Activated naive CD4-positive, alpha-beta T cell treated with anti-CD3 and anti-CD28 coated beads for 36 hours (primary cell): ENCODE measurements at regions not wholly inside any gene's neighbourhood (a gene's known extent, or its start where the extent isn't known, plus 50 kb on each side); places are given as distances from the start of the nearest gene placed in this dataset.

Experiments
- CTCF ChIA-PET: fragments of 350-600 bp; sonication (Branson Sonifier 250); formaldehyde crosslinking; loops from one replicate; lab custom pipeline; 2021; ENCODE audit warnings: antibody characterized with exemption; lab: Charles Lee
- DNase-seq: peaks from one replicate; pipeline ENCODE4 v3.0.0-alpha.2; 2020
- H3K27ac Mint-ChIP-seq: one replicate; pipeline ENCODE4 v1.8.0; 2021; ENCODE audit warnings: mild to moderate bottlenecking, mixed read lengths
- H3K27me3 Mint-ChIP-seq: one replicate; pipeline ENCODE4 v1.8.0; 2021; ENCODE audit warnings: low read depth, mixed read lengths
- H3K36me3 Mint-ChIP-seq: one replicate; pipeline ENCODE4 v1.8.0; 2021; ENCODE audit warnings: low read depth, mixed read lengths
- H3K4me1 Mint-ChIP-seq: one replicate; pipeline ENCODE4 v1.8.0; 2021; ENCODE audit warnings: low read depth, mixed read lengths
- H3K4me3 Mint-ChIP-seq: one replicate; pipeline ENCODE4 v1.8.0; 2021; ENCODE audit warnings: mild to moderate bottlenecking, moderate library complexity, mixed read lengths
- H3K9me3 Mint-ChIP-seq: one replicate; pipeline ENCODE4 v1.8.0; 2021; ENCODE audit warnings: mixed read lengths
- intact Hi-C: fragments of 100-400 bp; cut with micrococcal nuclease; formaldehyde crosslinking; loops from one replicate; pipeline ENCODE4 v1.15.1; 2023

DNA sequence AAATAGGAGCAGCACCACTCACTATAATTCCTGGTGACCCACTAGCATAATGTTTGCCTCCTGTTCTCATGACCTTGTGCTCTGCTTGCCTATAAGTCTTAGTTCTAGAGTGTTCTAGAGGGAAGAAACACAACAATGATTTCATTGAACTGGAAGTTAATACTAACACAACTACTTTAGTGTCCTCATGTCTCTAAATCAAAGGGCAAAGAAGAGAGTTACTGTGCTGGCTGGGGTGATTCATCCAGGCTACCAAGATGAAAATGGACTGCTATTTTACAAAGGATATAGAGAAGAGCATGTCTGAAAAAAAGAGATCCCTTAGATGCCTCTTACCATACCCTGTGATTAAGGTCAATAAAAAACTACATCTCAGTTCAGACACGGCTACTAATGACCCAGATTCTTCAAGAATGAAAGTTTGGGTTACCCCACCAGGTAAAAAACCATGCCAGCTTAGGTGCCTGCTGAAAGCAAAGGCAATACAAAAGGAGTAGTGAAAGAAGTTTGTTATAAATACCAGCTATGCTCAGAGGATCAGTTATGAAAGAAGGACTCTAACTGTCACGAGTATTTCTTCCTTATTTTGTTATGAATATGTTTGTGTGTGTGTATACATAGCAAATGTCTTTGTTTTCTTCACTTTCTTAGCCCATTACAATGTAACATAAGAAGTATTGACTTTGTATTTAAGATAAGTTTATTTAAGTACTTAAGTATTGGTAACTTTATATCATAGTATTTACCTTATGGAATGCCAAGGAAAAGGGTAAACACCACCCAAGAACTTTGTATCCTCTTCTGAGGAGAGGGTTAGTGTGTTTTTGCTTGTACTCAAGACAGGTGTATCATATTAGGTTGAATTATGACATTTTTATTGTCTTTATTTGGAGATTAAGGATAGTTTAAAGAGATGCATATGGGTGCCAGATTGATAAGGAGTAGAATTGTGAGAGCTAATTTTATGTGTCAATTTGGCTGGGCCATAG lies 314.1 kb upstream of the PTGER4 start:
- intact Hi-C loops = loop anchor here (5.0 kb wide), 1 partner anchor 372 kb away; no protein-coding TSS in a partner anchor
- Mint-ChIP-seq H3K4me1 (peaks cover 22% of the 10 kb centered on the region), H3K27ac (no peak overlapping the region), H3K4me3 (no peak overlapping the region), H3K9me3 (peaks cover 12% of the 10 kb centered on the region), H3K27me3 (no peaks in the 10 kb centered on the region), H3K36me3 (peaks cover 6% of the 10 kb centered on the region)
- no peak for DNase-seq
- CTCF ChIA-PET = interaction anchor here (1.5 to 1.6 kb wide), 2 partner anchors 10 to 369 kb away, joined by 3 to 4 read pairs; no protein-coding TSS in a partner anchor

- CTCF ChIA-PET = no interaction called here
- H3K4me1 Mint-ChIP-seq = peaks cover 27% of the 10 kb centered on the region
- intact Hi-C loops = no loop called here
- H3K4me3 Mint-ChIP-seq = no peak overlapping the region
- DNase-seq = no peak
- peaks cover 9% of the 10 kb centered on the region for H3K9me3 Mint-ChIP-seq
- no peaks in the 10 kb centered on the region for H3K27me3 Mint-ChIP-seq
- peaks cover 6% of the 10 kb centered on the region for H3K36me3 Mint-ChIP-seq
- H3K27ac Mint-ChIP-seq = no peak overlapping the region
Measured at GRCh38 chr5:40364441-40364840, 315.3 kb upstream of the PTGER4 start.

DNA sequence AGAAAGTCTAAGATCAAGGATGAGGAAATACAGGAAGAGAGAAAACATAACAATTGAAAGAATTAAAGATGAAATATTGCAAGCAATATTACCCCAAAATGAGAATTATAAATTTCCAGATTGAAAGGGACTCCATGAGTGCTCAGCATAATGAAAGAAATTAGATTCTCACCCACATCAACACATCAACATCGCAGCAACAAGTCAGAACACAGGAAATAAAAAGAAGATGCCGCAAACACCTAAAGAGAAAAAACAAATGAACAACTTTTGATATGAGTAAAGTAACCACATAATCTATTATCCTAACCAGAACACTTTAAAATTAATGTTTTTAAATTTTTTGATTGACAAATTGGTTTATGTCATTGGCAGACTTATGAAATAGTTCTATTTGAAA lies 318.3 kb upstream of the PTGER4 start:
- Mint-ChIP-seq H3K4me1 (peaks cover 21% of the 10 kb centered on the region), H3K9me3 (peaks cover 9% of the 10 kb centered on the region)
- intact Hi-C loops = no loop called here

GRCh38 chr5:40360685-40361084 lies 319.0 kb upstream of the PTGER4 start:
- Mint-ChIP-seq H3K27me3 (no peaks in the 10 kb centered on the region), H3K9me3 (peaks cover 9% of the 10 kb centered on the region), H3K4me1 (peaks cover 18% of the 10 kb centered on the region), H3K4me3 (no peak overlapping the region), H3K36me3 (peaks cover 6% of the 10 kb centered on the region), H3K27ac (no peak overlapping the region)
- intact Hi-C loops = no loop called here
- CTCF ChIA-PET = no interaction called here
- DNase-seq = no peak

More for the DNA sequence above, 318.3 kb upstream of the PTGER4 start:
- Mint-ChIP-seq H3K27ac (no peak overlapping the region), H3K36me3 (peaks cover 6% of the 10 kb centered on the region), H3K4me3 (no peak overlapping the region), H3K27me3 (no peaks in the 10 kb centered on the region)
- DNase-seq = no peak
- CTCF ChIA-PET = no interaction called here

GRCh38 chr5:40359832-40360231 lies 319.9 kb upstream of the PTGER4 start:
- H3K4me3 Mint-ChIP-seq = no peak overlapping the region
- no peak for DNase-seq
- peaks cover 13% of the 10 kb centered on the region for H3K4me1 Mint-ChIP-seq
- no peaks in the 10 kb centered on the region for H3K27me3 Mint-ChIP-seq
- no peak overlapping the region for H3K27ac Mint-ChIP-seq
- H3K9me3 Mint-ChIP-seq = peaks cover 9% of the 10 kb centered on the region
- H3K36me3 Mint-ChIP-seq = peaks cover 6% of the 10 kb centered on the region
- intact Hi-C loops = no loop called here
- CTCF ChIA-PET = no interaction called here

DNA sequence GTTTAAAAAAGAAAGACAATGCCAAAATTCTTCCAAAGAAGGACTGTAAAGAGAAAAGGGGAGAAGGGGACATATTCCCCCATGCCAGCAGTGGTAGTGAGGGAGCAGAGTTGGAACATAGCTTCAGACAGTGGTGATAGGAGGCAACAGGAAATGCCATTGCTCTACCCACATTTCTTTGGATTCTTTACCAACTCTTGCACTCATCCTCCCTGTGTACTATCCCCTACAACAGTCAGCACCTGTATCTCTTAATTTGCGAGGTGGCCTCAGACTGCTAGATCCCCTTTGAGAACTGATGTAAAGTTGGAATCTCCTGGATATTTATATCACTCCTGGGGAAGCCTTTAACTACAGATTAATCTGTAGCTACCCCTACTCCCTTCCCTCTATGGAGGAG lies 320.6 kb upstream of the PTGER4 start:
- Mint-ChIP-seq H3K4me1 (peaks cover 13% of the 10 kb centered on the region), H3K4me3 (no peak overlapping the region), H3K27ac (no peak overlapping the region), H3K27me3 (no peaks in the 10 kb centered on the region), H3K9me3 (peaks cover 8% of the 10 kb centered on the region), H3K36me3 (peaks cover 6% of the 10 kb centered on the region)
- intact Hi-C loops = no loop called here
- DNase-seq = no peak
- CTCF ChIA-PET = no interaction called here

- DNase-seq = no peak
- H3K36me3 Mint-ChIP-seq = no peaks in the 10 kb centered on the region
- no peak overlapping the region for H3K4me3 Mint-ChIP-seq
- H3K9me3 Mint-ChIP-seq = peaks cover under 1% of the 10 kb centered on the region
- no peak overlapping the region for H3K27ac Mint-ChIP-seq
- peaks cover 11% of the 10 kb centered on the region for H3K4me1 Mint-ChIP-seq
- intact Hi-C loops = no loop called here
- CTCF ChIA-PET = no interaction called here
- no peaks in the 10 kb centered on the region for H3K27me3 Mint-ChIP-seq
Measured at GRCh38 chr5:40356248-40356647, 323.5 kb upstream of the PTGER4 start.

GRCh38 chr5:40355846-40356245 lies 323.9 kb upstream of the PTGER4 start:
- H3K36me3 Mint-ChIP-seq = no peaks in the 10 kb centered on the region

GRCh38 chr5:40355181-40355580 lies 324.5 kb upstream of the PTGER4 start:
- CTCF ChIA-PET = no interaction called here
- Mint-ChIP-seq H3K27ac (no peak overlapping the region), H3K27me3 (no peaks in the 10 kb centered on the region), H3K4me1 (peaks cover 10% of the 10 kb centered on the region), H3K36me3 (peaks cover 2% of the 10 kb centered on the region), H3K4me3 (no peak overlapping the region), H3K9me3 (peaks cover 10% of the 10 kb centered on the region)
- intact Hi-C loops = no loop called here
- DNase-seq = no peak

More at GRCh38 chr5:40355846-40356245, 323.9 kb upstream of the PTGER4 start:
- Mint-ChIP-seq H3K27me3 (no peaks in the 10 kb centered on the region), H3K27ac (no peak overlapping the region), H3K4me3 (no peak overlapping the region), H3K4me1 (peaks cover 11% of the 10 kb centered on the region), H3K9me3 (peaks cover 5% of the 10 kb centered on the region)
- intact Hi-C loops = no loop called here
- CTCF ChIA-PET = no interaction called here
- DNase-seq = no peak

- CTCF ChIA-PET = no interaction called here
- intact Hi-C loops = no loop called here
Measured at GRCh38 chr5:40354171-40354570, 325.5 kb upstream of the PTGER4 start.

DNA sequence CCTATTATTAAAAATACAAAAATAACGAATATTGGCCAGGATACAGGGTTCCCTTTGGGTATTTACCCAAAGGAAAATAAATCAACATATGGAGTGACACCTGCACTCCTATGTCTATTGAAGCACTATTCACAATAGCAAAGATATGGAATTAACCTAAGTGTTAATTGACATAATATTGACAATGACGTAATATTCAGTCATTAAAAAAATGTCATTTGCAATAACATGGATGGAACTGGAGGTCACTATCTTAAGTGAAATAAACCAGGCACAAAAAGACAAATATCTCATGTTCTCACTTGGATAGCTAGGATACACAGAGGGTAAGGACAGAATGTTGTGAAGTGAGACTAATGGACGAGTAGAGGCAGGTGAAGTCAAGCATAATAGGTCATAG lies 326.3 kb upstream of the PTGER4 start:
- peaks cover 12% of the 10 kb centered on the region for H3K36me3 Mint-ChIP-seq
- no peaks in the 10 kb centered on the region for H3K4me1 Mint-ChIP-seq
- no peak for DNase-seq
- no peak overlapping the region for H3K27ac Mint-ChIP-seq
- CTCF ChIA-PET = no interaction called here
- peaks cover 24% of the 10 kb centered on the region for H3K9me3 Mint-ChIP-seq
- intact Hi-C loops = no loop called here
- no peaks in the 10 kb centered on the region for H3K27me3 Mint-ChIP-seq
- no peak overlapping the region for H3K4me3 Mint-ChIP-seq

More at GRCh38 chr5:40354171-40354570, 325.5 kb upstream of the PTGER4 start:
- no peak for DNase-seq
- H3K36me3 Mint-ChIP-seq = peaks cover 9% of the 10 kb centered on the region
- no peak overlapping the region for H3K4me3 Mint-ChIP-seq
- peaks cover 5% of the 10 kb centered on the region for H3K4me1 Mint-ChIP-seq
- no peaks in the 10 kb centered on the region for H3K27me3 Mint-ChIP-seq
- H3K9me3 Mint-ChIP-seq = peaks cover 19% of the 10 kb centered on the region
- no peak overlapping the region for H3K27ac Mint-ChIP-seq

GRCh38 chr5:40347981-40348725 lies 331.6 kb upstream of the PTGER4 start:
- no peak overlapping the region for H3K27ac Mint-ChIP-seq
- peaks cover 28% of the 10 kb centered on the region for H3K9me3 Mint-ChIP-seq
- no peaks in the 10 kb centered on the region for H3K4me1 Mint-ChIP-seq
- H3K4me3 Mint-ChIP-seq = no peak overlapping the region
- H3K27me3 Mint-ChIP-seq = no peaks in the 10 kb centered on the region
- no peak for DNase-seq
- peaks cover 13% of the 10 kb centered on the region for H3K36me3 Mint-ChIP-seq
- CTCF ChIA-PET = interaction anchor here (0.5 to 1.0 kb wide), 2 partner anchors 14 to 1207 kb away, joined by 3 read pairs; no protein-coding TSS in a partner anchor
- intact Hi-C loops = loop anchor here (10.0 kb wide), 1 partner anchor 403 kb away; no protein-coding TSS in a partner anchor
